GM12865 (cell line): ENCODE measurements at regions not wholly inside any gene's neighbourhood (a gene's known extent, or its start where the extent isn't known, plus 50 kb on each side); places are given as distances from the start of the nearest gene placed in this dataset.

Source experiments
- DNase-seq: peaks from one replicate; pipeline ENCODE4 v3.0.0; 2010; ENCODE audit warnings: low read depth
- H3K4me3 ChIP-seq: 2 replicates; pipeline ENCODE4 v1.5.1; 2011; ENCODE audit warnings: mild to moderate bottlenecking, low read depth, low read length, control low read depth
- CTCF ChIP-seq: IDR thresholded peaks from 2 replicates; pipeline ENCODE4 v1.5.1; 2011; ENCODE audit warnings: low read length, control low read depth, low read depth, inconsistent platforms; ENCODE audit not compliant: insufficient read depth; ENCODE audit errors: missing control alignments

GRCh38 chr11:91382946-91383345, 841.7 kb upstream of the FAT3 start:
- DNase-seq, result no peak
- no peak for TF ChIP-seq CTCF
- no peak overlapping the region for H3K4me3 ChIP-seq

- no peak overlapping the region for H3K4me3 ChIP-seq
- DNase-seq, result no peak
- TF ChIP-seq CTCF, result no peak
Measured at GRCh38 chr11:91374794-91375193, 849.8 kb upstream of the FAT3 start.

- no peak for DNase-seq
- H3K4me3 ChIP-seq, result no peak overlapping the region
- TF ChIP-seq CTCF, result no peak
Measured at GRCh38 chr11:91373497-91373896, 851.1 kb upstream of the FAT3 start.

GRCh38 chr11:91366816-91367215, 857.8 kb upstream of the FAT3 start:
- no peak overlapping the region for H3K4me3 ChIP-seq
- no peak for TF ChIP-seq CTCF
- no peak for DNase-seq

- no peak for DNase-seq
Measured at GRCh38 chr11:91365986-91366585, 858.5 kb upstream of the FAT3 start.

GRCh38 chr11:91350931-91351330, 873.7 kb upstream of the FAT3 start:
- TF ChIP-seq CTCF, result no peak
- no peak overlapping the region for H3K4me3 ChIP-seq

More at GRCh38 chr11:91365986-91366585, 858.5 kb upstream of the FAT3 start:
- H3K4me3 ChIP-seq, result no peak overlapping the region
- no peak for TF ChIP-seq CTCF

GRCh38 chr11:91326751-91327150, 897.9 kb upstream of the FAT3 start:
- no peak for TF ChIP-seq CTCF
- no peak for DNase-seq
- no peak overlapping the region for H3K4me3 ChIP-seq

More at GRCh38 chr11:91350931-91351330, 873.7 kb upstream of the FAT3 start:
- no peak for DNase-seq
